ENCODE measurements at regions not wholly inside any gene's neighbourhood (a gene's known extent, or its start where the extent isn't known, plus 50 kb on each side); places are given as distances from the start of the nearest gene placed in this dataset.

- H3K27ac ChIP-seq: no peak overlapping the region
- no peaks in the 10 kb centered on the region for H3K9me3 ChIP-seq (ENCODE audit: insufficient read depth, low read depth)
- no peak overlapping the region for H2AFZ ChIP-seq
- no peaks in the 10 kb centered on the region for H3K9me2 ChIP-seq (ENCODE audit: insufficient read depth)
- peak in 1 of 2 experiments; percentile 11 for DNase-seq
- no peak overlapping the region for H3K4me2 ChIP-seq
- no peaks in the 10 kb centered on the region for H3K27me3 ChIP-seq (ENCODE audit: insufficient read depth, low read depth)
- no peaks in the 10 kb centered on the region for H3F3A ChIP-seq (ENCODE audit: insufficient read depth, low read depth)
- ChIA-PET POLR2A (ENCODE audit: unreplicated experiment) (no interaction called here), CTCF (no interaction called here)
- no peaks in the 10 kb centered on the region for H3K79me2 ChIP-seq (ENCODE audit: low read depth)
- no peak overlapping the region for H3K4me3 ChIP-seq
- intact Hi-C loops (cut with micrococcal nuclease; ENCODE audit: unreplicated experiment): no loop called here
- H3K36me3 ChIP-seq (ENCODE audit: low read depth): no peaks in the 10 kb centered on the region
- H4K20me1 ChIP-seq (ENCODE audit: insufficient read depth): no peaks in the 10 kb centered on the region
- TF ChIP-seq EZH2 (IDR thresholded peaks at IDR 0.05; ENCODE audit: low read depth) (no peak), CTCF (conservative IDR thresholded peaks at IDR 0.05) (peak; percentile 47)
- H3K4me1 ChIP-seq (replicated peaks; ENCODE audit: insufficient read depth): no peaks in the 10 kb centered on the region
- BruUV-seq (replicated peaks): no TSS peak
These were observed 842.2 kb downstream of the STIM2 start for GRCh38 chr4:27702730-27703431.

- Histone ChIP-seq H3K79me2 (ENCODE audit: low read depth) (no peaks in the 10 kb centered on the region), H3K4me1 (replicated peaks; ENCODE audit: insufficient read depth) (no peaks in the 10 kb centered on the region), H2AFZ (no peak overlapping the region), H3K4me2 (no peak overlapping the region), H3F3A (ENCODE audit: insufficient read depth, low read depth) (no peaks in the 10 kb centered on the region), H3K27ac (no peak overlapping the region), H3K27me3 (ENCODE audit: insufficient read depth, low read depth) (no peaks in the 10 kb centered on the region), H4K20me1 (ENCODE audit: insufficient read depth) (no peaks in the 10 kb centered on the region), H3K9me2 (ENCODE audit: insufficient read depth) (no peaks in the 10 kb centered on the region), H3K9me3 (ENCODE audit: insufficient read depth, low read depth) (no peaks in the 10 kb centered on the region), H3K4me3 (no peak overlapping the region), H3K36me3 (ENCODE audit: low read depth) (no peaks in the 10 kb centered on the region)
- TF ChIP-seq EZH2 (IDR thresholded peaks at IDR 0.05; ENCODE audit: low read depth) (no peak), CTCF (conservative IDR thresholded peaks at IDR 0.05) (no peak)
- POLR2A ChIA-PET (ENCODE audit: unreplicated experiment): no interaction called here
- BruUV-seq (replicated peaks): no TSS peak
- intact Hi-C loops (cut with micrococcal nuclease; ENCODE audit: unreplicated experiment): no loop called here
- no peak for DNase-seq
- CTCF ChIA-PET: interaction anchor here (0.7 kb wide), 1 partner anchor 1101 kb away, joined by 3 read pairs; no protein-coding TSS in a partner anchor
These were observed 843.1 kb downstream of the STIM2 start for GRCh38 chr4:27703771-27704170.

GRCh38 chr4:27711041-27711440, 850.4 kb downstream of the STIM2 start:
- H3K4me2 ChIP-seq: no peak overlapping the region
- H3K36me3 ChIP-seq (ENCODE audit: low read depth): no peaks in the 10 kb centered on the region
- H3K9me3 ChIP-seq (ENCODE audit: insufficient read depth, low read depth): no peaks in the 10 kb centered on the region
- no peaks in the 10 kb centered on the region for H3F3A ChIP-seq (ENCODE audit: insufficient read depth, low read depth)
- H3K27me3 ChIP-seq (ENCODE audit: insufficient read depth, low read depth): no peaks in the 10 kb centered on the region
- CTCF ChIA-PET: no interaction called here
- no peak overlapping the region for H2AFZ ChIP-seq
- POLR2A ChIA-PET (ENCODE audit: unreplicated experiment): no interaction called here
- no peak overlapping the region for H3K4me3 ChIP-seq
- TF ChIP-seq CTCF (conservative IDR thresholded peaks at IDR 0.05) (no peak), EZH2 (IDR thresholded peaks at IDR 0.05; ENCODE audit: low read depth) (no peak)
- H3K79me2 ChIP-seq (ENCODE audit: low read depth): no peaks in the 10 kb centered on the region
- no TSS peak for BruUV-seq (replicated peaks)
- H4K20me1 ChIP-seq (ENCODE audit: insufficient read depth): no peaks in the 10 kb centered on the region
- no peaks in the 10 kb centered on the region for H3K9me2 ChIP-seq (ENCODE audit: insufficient read depth)
- no peaks in the 10 kb centered on the region for H3K4me1 ChIP-seq (replicated peaks; ENCODE audit: insufficient read depth)
- intact Hi-C loops (cut with micrococcal nuclease; ENCODE audit: unreplicated experiment): no loop called here
- DNase-seq: no peak
- no peak overlapping the region for H3K27ac ChIP-seq
